Erythroblast (primary cell): ENCODE measurements at regions not wholly inside any gene's neighbourhood (a gene's known extent, or its start where the extent isn't known, plus 50 kb on each side); places are given as distances from the start of the nearest gene placed in this dataset.

Experiments used
- GATA1 ChIP-seq: IDR thresholded peaks from 2 replicates; pipeline ENCODE4 v1.6.1; 2011; ENCODE audit warnings: low read depth, mild to moderate bottlenecking, control low read depth, low read length, moderate library complexity
- POLR2A ChIP-seq: IDR thresholded peaks from 2 replicates; pipeline ENCODE4 v1.6.1; 2011; ENCODE audit warnings: mild to moderate bottlenecking, low read length

DNA sequence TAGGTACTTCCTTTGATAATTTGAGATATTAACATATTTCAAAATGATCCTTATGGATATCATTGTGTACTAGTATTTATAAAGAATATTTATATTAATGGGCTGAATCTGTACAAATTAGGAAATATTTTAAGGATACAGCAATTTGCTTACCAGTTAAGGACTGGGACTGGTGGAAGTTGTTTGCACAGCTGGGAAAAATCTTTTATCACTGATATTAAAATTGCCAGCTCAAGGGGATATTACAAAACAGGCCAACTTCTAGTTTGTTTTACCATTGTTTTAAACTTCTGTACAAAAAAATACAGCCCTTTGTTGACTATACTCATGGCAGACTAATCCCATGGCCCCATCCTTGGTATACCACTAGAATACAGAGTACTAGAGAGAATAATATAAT lies 133.2 kb upstream of the DDHD1 start:
- TF ChIP-seq POLR2A (no peak), GATA1 (no peak)
